ENCODE measurements at regions not wholly inside any gene's neighbourhood (a gene's known extent, or its start where the extent isn't known, plus 50 kb on each side); places are given as distances from the start of the nearest gene placed in this dataset.

- no peak for TF ChIP-seq EZH2phosphoT487 (IDR thresholded peaks at IDR 0.05)
- no peak for TF ChIP-seq CTCF (IDR thresholded peaks at IDR 0.05)
Observed at GRCh38 chr11:96706761-96707160, 316.9 kb downstream of the JRKL start.
